ENCODE measurements at regions not wholly inside any gene's neighbourhood (a gene's known extent, or its start where the extent isn't known, plus 50 kb on each side); places are given as distances from the start of the nearest gene placed in this dataset.

- DNase-seq (ENCODE audit: low read depth), result no peak
- Histone ChIP-seq H3K9me3 (ENCODE audit: insufficient read depth, low read depth, low read length) (peaks cover 2% of the 10 kb centered on the region), H3K9ac (ENCODE audit: low read length) (no peak overlapping the region), H3K4me2 (ENCODE audit: low read length) (no peak overlapping the region), H3K4me3 (ENCODE audit: insufficient read depth, low read depth, low read length) (no peak overlapping the region), H3K79me2 (ENCODE audit: insufficient read depth, low read length) (no peaks in the 10 kb centered on the region), H3K4me1 (ENCODE audit: insufficient read depth, low read length) (no peaks in the 10 kb centered on the region), H3K36me3 (ENCODE audit: insufficient read depth, low read length) (no peaks in the 10 kb centered on the region), H4K20me1 (ENCODE audit: insufficient read depth, low read length) (no peaks in the 10 kb centered on the region), H2AFZ (ENCODE audit: low read depth, low read length) (no peak overlapping the region), H3K27ac (ENCODE audit: low read depth, low read length) (no peak overlapping the region), H3K27me3 (ENCODE audit: insufficient read depth, low read length) (no peaks in the 10 kb centered on the region)
- peaks cover 10% of the 10 kb centered on the region for H3K4me1 Mint-ChIP-seq (ENCODE audit: low read depth, unreplicated experiment)
- no peak overlapping the region for H3K4me3 Mint-ChIP-seq (ENCODE audit: unreplicated experiment)
- H3K27me3 Mint-ChIP-seq (ENCODE audit: low read depth, unreplicated experiment), result no peaks in the 10 kb centered on the region
- H3K36me3 Mint-ChIP-seq (ENCODE audit: low read depth, unreplicated experiment), result no peaks in the 10 kb centered on the region
- no peak for FAIRE-seq
- no peak overlapping the region for H3K27ac Mint-ChIP-seq (ENCODE audit: unreplicated experiment)
- no peak for TF ChIP-seq CTCF (IDR thresholded peaks at IDR 0.05; ENCODE audit: insufficient read depth, low read depth, low read length)
- no peak for TF ChIP-seq EZH2 (IDR thresholded peaks at IDR 0.05; ENCODE audit: insufficient read depth, low read length)
- peaks cover 3% of the 10 kb centered on the region for H3K9me3 Mint-ChIP-seq (ENCODE audit: unreplicated experiment)
Measured at GRCh38 chr17:13749166-13749890, 147.6 kb upstream of the HS3ST3A1 start.

- TF ChIP-seq CTCF (IDR thresholded peaks at IDR 0.05; ENCODE audit: insufficient read depth, low read depth, low read length) (no peak), EZH2 (IDR thresholded peaks at IDR 0.05; ENCODE audit: insufficient read depth, low read length) (no peak)
- Histone ChIP-seq H3K79me2 (ENCODE audit: insufficient read depth, low read length) (no peaks in the 10 kb centered on the region), H2AFZ (ENCODE audit: low read depth, low read length) (no peak overlapping the region), H3K27ac (ENCODE audit: low read depth, low read length) (no peak overlapping the region), H3K27me3 (ENCODE audit: insufficient read depth, low read length) (no peaks in the 10 kb centered on the region), H3K9ac (ENCODE audit: low read length) (no peak overlapping the region), H3K36me3 (ENCODE audit: insufficient read depth, low read length) (no peaks in the 10 kb centered on the region), H3K9me3 (ENCODE audit: insufficient read depth, low read depth, low read length) (peaks cover 2% of the 10 kb centered on the region), H3K4me3 (ENCODE audit: insufficient read depth, low read depth, low read length) (no peak overlapping the region), H4K20me1 (ENCODE audit: insufficient read depth, low read length) (no peaks in the 10 kb centered on the region), H3K4me2 (ENCODE audit: low read length) (no peak overlapping the region), H3K4me1 (ENCODE audit: insufficient read depth, low read length) (no peaks in the 10 kb centered on the region)
- no peaks in the 10 kb centered on the region for H3K36me3 Mint-ChIP-seq (ENCODE audit: low read depth, unreplicated experiment)
- H3K9me3 Mint-ChIP-seq (ENCODE audit: unreplicated experiment), result peaks cover 3% of the 10 kb centered on the region
- no peak overlapping the region for H3K4me3 Mint-ChIP-seq (ENCODE audit: unreplicated experiment)
- DNase-seq (ENCODE audit: low read depth) (no peak), FAIRE-seq (no peak)
- peaks cover 10% of the 10 kb centered on the region for H3K4me1 Mint-ChIP-seq (ENCODE audit: low read depth, unreplicated experiment)
- no peaks in the 10 kb centered on the region for H3K27me3 Mint-ChIP-seq (ENCODE audit: low read depth, unreplicated experiment)
- H3K27ac Mint-ChIP-seq (ENCODE audit: unreplicated experiment), result no peak overlapping the region
Measured at GRCh38 chr17:13749891-13750235, 148.1 kb upstream of the HS3ST3A1 start.
